Smooth muscle cell (in vitro differentiated cells): ENCODE measurements at regions not wholly inside any gene's neighbourhood (a gene's known extent, or its start where the extent isn't known, plus 50 kb on each side); places are given as distances from the start of the nearest gene placed in this dataset.

Experiments used
- DNase-seq: peaks from one replicate; lab custom pipeline; 2025; ENCODE audit not compliant: unreplicated experiment; lab: John Stamatoyannopoulos, UW
- H2AFZ ChIP-seq: fragments of 200-600 bp; sonication (generic); 2 replicates; pipeline ENCODE4 v1.6.0; 2016; ENCODE audit warnings: antibody characterized with exemption, low read depth, mild to moderate bottlenecking
- H3F3A ChIP-seq: fragments of 200-600 bp; sonication (generic); 2 replicates; pipeline ENCODE4 v1.6.0; 2017; ENCODE audit warnings: antibody characterized with exemption, low read depth
- H3K27ac ChIP-seq: fragments of 200-600 bp; sonication (generic); 2 replicates; pipeline ENCODE4 v1.5.1; 2016; ENCODE audit warnings: low read depth, mild to moderate bottlenecking
- H3K27me3 ChIP-seq: fragments of 200-600 bp; sonication (generic); 2 replicates; pipeline ENCODE4 v1.6.1; 2016; ENCODE audit warnings: low read depth, mild to moderate bottlenecking
- H3K36me3 ChIP-seq: fragments of 200-600 bp; sonication (generic); 2 replicates; pipeline ENCODE4 v1.5.1; 2016; ENCODE audit warnings: low read depth
- H3K4me1 ChIP-seq: fragments of 200-600 bp; sonication (generic); 2 replicates; pipeline ENCODE4 v1.5.1; 2016; ENCODE audit warnings: low read depth
- H3K4me2 ChIP-seq: fragments of 200-600 bp; sonication (generic); 2 replicates; pipeline ENCODE4 v1.6.0; 2016; ENCODE audit warnings: mild to moderate bottlenecking
- H3K4me3 ChIP-seq: fragments of 200-600 bp; sonication (generic); 2 replicates; pipeline ENCODE4 v1.5.1; 2016; ENCODE audit warnings: mild to moderate bottlenecking
- H3K79me2 ChIP-seq: fragments of 200-600 bp; sonication (generic); 2 replicates; pipeline ENCODE4 v1.6.0; 2016; ENCODE audit warnings: low read depth, mild to moderate bottlenecking
- H3K9ac ChIP-seq: fragments of 200-600 bp; sonication (generic); 2 replicates; pipeline ENCODE4 v1.6.0; 2016; ENCODE audit warnings: low read depth
- H3K9me3 ChIP-seq: fragments of 200-600 bp; sonication (generic); replicated peaks from 2 replicates; pipeline ENCODE4 v1.5.1; 2016; ENCODE audit warnings: low read depth
- H4K20me1 ChIP-seq: fragments of 200-600 bp; sonication (generic); 2 replicates; pipeline ENCODE4 v1.6.0; 2016; ENCODE audit warnings: low read depth
- CTCF ChIP-seq: fragments of 200-600 bp; sonication (generic); IDR thresholded peaks from 2 replicates; pipeline ENCODE4 v1.5.1; 2017; ENCODE audit warnings: borderline replicate concordance, mild to moderate bottlenecking, antibody characterized with exemption; ENCODE audit not compliant: insufficient read depth, poor library complexity, severe bottlenecking
- WGBS: methylation state at CpG from one replicate; pipeline ENCODE4 v1.1.7; 2016; ENCODE audit warnings: low lambda C conversion rate; 5-methylcytosine and 5-hydroxymethylcytosine counted together

- Histone ChIP-seq H3K4me3 (no peak overlapping the region), H3K27ac (no peak overlapping the region), H3K36me3 (no peaks in the 10 kb centered on the region), H3K27me3 (no peaks in the 10 kb centered on the region), H2AFZ (no peak overlapping the region), H3K4me2 (no peak overlapping the region), H3F3A (no peaks in the 10 kb centered on the region), H3K9me3 (no peaks in the 10 kb centered on the region), H3K9ac (no peak overlapping the region), H4K20me1 (no peaks in the 10 kb centered on the region), H3K79me2 (no peaks in the 10 kb centered on the region), H3K4me1 (peaks cover 17% of the 10 kb centered on the region)
- no peak for TF ChIP-seq CTCF
- no peak for DNase-seq
Measured at GRCh38 chr5:43859309-43859708, 256.3 kb downstream of the NNT start.

DNA sequence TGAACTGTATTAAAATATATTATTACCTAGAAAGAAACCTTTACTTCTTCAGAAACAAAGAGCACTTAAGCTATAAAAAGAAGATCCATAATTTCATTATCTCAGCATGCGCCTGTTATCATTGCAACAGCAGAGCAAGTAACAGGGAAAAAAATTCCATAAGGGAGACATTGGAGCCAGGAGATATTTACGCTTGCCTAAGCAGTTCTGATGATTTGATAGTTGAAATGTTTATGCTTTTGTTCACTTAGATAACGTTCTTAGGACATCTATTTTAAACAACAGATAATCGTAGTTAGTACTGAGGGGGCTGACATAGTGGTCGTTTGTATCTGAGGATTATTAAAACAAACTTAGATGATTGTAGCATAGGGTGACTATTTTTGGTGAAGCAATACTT is 252.5 kb downstream of the NNT start:
- no peaks in the 10 kb centered on the region for H3K27me3 ChIP-seq
- peak overlapping the region; percentile 22 for H3K4me2 ChIP-seq
- no peaks in the 10 kb centered on the region for H4K20me1 ChIP-seq
- no peaks in the 10 kb centered on the region for H3K36me3 ChIP-seq
- H2AFZ ChIP-seq, result no peak overlapping the region
- no peaks in the 10 kb centered on the region for H3K79me2 ChIP-seq
- TF ChIP-seq CTCF, result no peak
- no peak for DNase-seq
- H3F3A ChIP-seq, result no peaks in the 10 kb centered on the region
- 26% methylated on average over 5 of the region's 5 CpGs for WGBS
- H3K9ac ChIP-seq, result no peak overlapping the region
- H3K27ac ChIP-seq, result no peak overlapping the region
- peaks cover 17% of the 10 kb centered on the region for H3K4me1 ChIP-seq
- no peak overlapping the region for H3K4me3 ChIP-seq
- H3K9me3 ChIP-seq, result no peaks in the 10 kb centered on the region

DNA sequence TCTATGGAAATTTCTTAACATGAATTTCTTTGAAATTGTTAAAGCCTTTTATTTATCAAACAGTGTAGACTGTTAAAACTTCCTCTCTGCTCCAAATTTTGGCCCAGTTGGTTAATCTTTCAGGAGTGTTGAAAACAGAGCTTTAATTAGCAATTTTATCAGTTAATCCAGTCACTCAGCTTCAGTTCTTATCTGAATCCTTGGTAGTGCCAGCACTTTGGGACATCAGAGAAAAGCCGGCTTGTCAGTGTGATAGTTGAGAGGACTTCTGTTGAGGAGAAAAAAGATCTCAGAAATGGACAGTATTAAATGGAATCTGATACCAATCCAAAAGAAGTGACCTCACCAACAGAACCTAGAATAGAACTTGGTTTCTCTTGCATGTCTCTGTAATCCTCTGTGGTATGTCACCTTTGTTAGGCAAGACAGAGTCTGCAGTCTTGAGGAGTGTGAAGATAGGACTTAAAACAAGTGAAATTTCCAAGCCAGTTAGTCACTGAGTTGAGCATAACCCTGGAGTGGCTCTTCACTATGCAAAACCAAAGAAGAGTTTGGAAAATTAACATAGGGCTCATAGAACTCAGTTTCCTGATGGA is 251.8 kb downstream of the NNT start:
- 22% methylated on average over 1 of the region's 1 CpG for WGBS
- Histone ChIP-seq H3K9ac (no peak overlapping the region), H4K20me1 (no peaks in the 10 kb centered on the region), H3K27ac (no peak overlapping the region), H3K4me1 (peaks cover 17% of the 10 kb centered on the region), H3K4me2 (peak overlapping the region; percentile 22), H3K9me3 (no peaks in the 10 kb centered on the region), H3K4me3 (no peak overlapping the region), H3F3A (no peaks in the 10 kb centered on the region), H3K27me3 (no peaks in the 10 kb centered on the region), H3K79me2 (no peaks in the 10 kb centered on the region), H3K36me3 (no peaks in the 10 kb centered on the region), H2AFZ (no peak overlapping the region)
- DNase-seq, result no peak
- no peak for TF ChIP-seq CTCF

DNA sequence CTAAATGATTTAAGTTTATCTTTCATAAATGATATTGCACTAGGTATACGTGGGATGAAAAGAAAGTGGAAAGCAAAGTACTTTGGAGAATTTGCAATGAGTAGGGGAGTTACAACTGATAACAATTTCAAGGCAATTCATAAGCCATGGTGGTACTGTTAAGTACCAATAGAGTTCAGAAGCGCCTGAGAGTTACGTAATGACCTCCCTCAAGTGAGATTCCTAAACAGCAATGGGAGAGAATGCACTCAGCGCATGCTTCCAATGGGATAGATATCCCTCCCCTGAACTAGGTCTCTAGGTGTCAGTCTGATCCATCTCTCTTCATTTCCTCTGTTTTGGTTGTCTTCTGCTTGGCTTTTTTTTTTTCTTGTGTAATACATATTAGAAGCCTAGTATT is 249.3 kb downstream of the NNT start:
- Histone ChIP-seq H3K9me3 (no peaks in the 10 kb centered on the region), H3F3A (no peaks in the 10 kb centered on the region), H3K27ac (no peak overlapping the region), H3K4me2 (no peak overlapping the region), H2AFZ (no peak overlapping the region), H3K79me2 (no peaks in the 10 kb centered on the region), H3K36me3 (no peaks in the 10 kb centered on the region), H3K4me1 (peaks cover 17% of the 10 kb centered on the region), H3K4me3 (no peak overlapping the region), H3K9ac (no peak overlapping the region), H3K27me3 (peaks cover 1% of the 10 kb centered on the region), H4K20me1 (no peaks in the 10 kb centered on the region)
- 94% methylated on average over 4 of the region's 4 CpGs for WGBS
- DNase-seq, result no peak
- TF ChIP-seq CTCF, result no peak
